GM12873 (cell line): ENCODE measurements at regions not wholly inside any gene's neighbourhood (a gene's known extent, or its start where the extent isn't known, plus 50 kb on each side); places are given as distances from the start of the nearest gene placed in this dataset.

Experiments
- TF ChIP-seq, protein P1 (sequence below): IDR thresholded peaks from 2 replicates; pipeline ENCODE4 v1.5.1; 2012; ENCODE audit warnings: low read depth, mild to moderate bottlenecking, moderate library complexity, low read length, control low read depth; ENCODE audit not compliant: insufficient read depth; ENCODE audit errors: missing control alignments

- TF ChIP-seq, protein P1, sequence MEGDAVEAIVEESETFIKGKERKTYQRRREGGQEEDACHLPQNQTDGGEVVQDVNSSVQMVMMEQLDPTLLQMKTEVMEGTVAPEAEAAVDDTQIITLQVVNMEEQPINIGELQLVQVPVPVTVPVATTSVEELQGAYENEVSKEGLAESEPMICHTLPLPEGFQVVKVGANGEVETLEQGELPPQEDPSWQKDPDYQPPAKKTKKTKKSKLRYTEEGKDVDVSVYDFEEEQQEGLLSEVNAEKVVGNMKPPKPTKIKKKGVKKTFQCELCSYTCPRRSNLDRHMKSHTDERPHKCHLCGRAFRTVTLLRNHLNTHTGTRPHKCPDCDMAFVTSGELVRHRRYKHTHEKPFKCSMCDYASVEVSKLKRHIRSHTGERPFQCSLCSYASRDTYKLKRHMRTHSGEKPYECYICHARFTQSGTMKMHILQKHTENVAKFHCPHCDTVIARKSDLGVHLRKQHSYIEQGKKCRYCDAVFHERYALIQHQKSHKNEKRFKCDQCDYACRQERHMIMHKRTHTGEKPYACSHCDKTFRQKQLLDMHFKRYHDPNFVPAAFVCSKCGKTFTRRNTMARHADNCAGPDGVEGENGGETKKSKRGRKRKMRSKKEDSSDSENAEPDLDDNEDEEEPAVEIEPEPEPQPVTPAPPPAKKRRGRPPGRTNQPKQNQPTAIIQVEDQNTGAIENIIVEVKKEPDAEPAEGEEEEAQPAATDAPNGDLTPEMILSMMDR: no peak
These were observed 182.6 kb upstream of the ELL2 start for GRCh38 chr5:96144289-96144688.

GRCh38 chr5:96143450-96143849 is 181.8 kb upstream of the ELL2 start:
- TF ChIP-seq, protein P1: no peak

DNA sequence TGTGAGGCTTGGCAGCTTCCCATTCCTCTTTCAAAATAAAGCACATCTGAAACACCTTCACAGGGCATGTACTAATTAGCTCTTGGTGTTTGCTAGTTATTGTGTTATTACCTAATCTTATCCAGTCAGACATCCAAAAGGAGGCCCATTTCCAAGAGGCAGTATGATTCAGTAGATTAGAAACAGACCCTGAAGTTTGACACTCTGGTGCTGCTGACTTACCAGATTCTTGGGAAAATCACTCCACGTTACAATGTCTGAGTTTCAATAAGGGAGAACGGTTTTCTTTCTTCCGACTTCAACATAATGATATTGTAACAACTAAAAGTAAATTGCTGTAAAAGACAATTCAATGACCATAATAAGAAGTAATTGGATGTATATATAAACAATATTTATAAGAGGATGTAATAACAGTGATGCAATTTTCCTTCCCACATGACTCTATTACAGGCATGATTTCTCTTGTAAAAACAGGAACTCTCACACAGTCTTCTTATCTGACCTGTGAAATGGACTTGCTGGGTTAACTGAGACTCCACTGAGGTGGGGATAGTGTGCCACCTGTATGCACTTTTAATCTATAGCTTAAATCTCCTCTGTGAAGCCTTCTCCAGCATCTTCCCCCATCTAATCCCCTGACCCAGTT is 181.3 kb upstream of the ELL2 start:
- TF ChIP-seq, protein P1: no peak

- TF ChIP-seq, protein P1: no peak
These were observed 180.6 kb upstream of the ELL2 start for GRCh38 chr5:96142184-96142781.

DNA sequence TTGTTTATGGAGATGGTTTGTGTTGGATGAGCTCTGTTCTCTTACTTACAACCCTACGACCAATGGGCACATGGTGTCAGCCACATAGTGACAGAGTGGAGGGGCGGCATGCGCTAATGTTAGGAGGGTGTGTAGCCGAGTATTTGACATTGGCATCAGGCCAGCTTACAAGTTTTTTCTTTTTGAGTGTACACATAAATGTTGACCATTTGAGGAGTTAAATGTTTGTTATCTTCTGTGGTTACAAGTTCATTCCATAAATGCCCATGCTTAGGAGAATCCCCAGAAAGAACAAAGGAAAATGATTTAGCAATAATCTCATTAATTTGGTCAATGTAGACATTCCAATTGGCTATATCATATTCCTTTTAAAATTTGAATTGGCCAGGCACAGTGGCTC is 180.1 kb upstream of the ELL2 start:
- TF ChIP-seq, protein P1: no peak

DNA sequence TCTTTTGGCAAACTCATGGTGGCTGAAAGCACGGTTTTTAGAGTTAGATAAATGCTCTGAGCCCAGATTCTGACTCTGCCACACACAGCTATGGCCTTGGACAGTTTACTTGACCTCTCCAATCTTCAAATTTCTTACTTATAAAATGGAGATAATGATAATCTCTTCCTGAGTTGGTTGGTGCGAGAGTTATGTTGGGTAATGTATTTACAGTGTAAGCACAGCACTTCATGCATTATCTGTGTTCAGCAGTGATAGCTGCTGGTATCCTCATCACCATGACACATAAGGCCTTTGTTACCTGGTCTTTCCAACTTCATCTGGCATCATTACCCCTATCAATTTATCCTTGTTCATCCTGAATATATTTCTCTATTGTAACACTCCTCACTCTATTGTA is 178.8 kb upstream of the ELL2 start:
- TF ChIP-seq, protein P1: no peak

DNA sequence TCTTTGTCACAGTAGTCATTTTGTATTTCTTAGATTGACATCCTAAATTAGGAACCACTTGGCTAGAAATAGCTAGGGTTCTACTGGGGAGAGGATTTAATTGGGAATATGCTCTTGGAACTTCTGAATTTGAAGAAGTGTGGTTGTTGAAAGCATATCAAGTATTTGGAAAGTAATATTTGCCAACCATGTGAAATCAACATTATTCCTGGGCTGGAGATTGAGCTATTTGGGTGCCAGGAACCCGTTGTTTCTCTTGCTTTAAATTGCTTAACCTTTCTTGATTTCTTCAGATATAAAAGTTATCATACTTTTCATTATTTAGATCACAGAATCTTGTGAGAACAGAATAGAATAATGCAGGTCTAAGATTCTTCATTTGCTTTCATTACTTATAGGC is 178.4 kb upstream of the ELL2 start:
- TF ChIP-seq, protein P1: no peak

- TF ChIP-seq, protein P1: no peak
These were observed 173.2 kb upstream of the ELL2 start for GRCh38 chr5:96134886-96135285.
